HG03571 (cell line): ENCODE measurements at regions not wholly inside any gene's neighbourhood (a gene's known extent, or its start where the extent isn't known, plus 50 kb on each side); places are given as distances from the start of the nearest gene placed in this dataset.
"Not testable (repeated sequence)": the region's sequence is repeated elsewhere in the genome, so short reads cannot be mapped to it uniquely, and the experiment has no call there.

ENCODE experiments used
- ATAC-seq: cut with Tn5 transposase; IDR thresholded peaks from one replicate; pipeline ENCODE4 v1.9.1; 2021; ENCODE audit not compliant: unreplicated experiment

DNA sequence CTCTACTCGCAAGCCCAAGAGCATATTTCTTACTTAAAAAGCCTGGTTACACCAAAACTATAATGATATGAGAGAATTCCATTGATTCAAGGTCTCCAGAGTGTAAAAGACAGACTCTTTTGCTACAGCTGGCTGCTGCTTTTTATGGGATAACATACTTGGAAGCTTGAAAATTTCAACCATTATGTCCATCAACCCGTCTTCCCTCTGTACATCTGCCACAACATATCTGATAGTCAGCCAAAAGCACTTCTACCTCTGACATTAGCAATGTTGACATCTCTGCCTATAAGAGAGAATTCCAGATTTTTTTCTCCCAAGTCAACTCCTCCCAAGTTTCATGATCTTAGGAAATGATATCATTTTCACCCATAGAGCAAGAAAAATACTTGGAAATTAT is 54.4 kb upstream of the IQCM start:
- ATAC-seq: no peak

DNA sequence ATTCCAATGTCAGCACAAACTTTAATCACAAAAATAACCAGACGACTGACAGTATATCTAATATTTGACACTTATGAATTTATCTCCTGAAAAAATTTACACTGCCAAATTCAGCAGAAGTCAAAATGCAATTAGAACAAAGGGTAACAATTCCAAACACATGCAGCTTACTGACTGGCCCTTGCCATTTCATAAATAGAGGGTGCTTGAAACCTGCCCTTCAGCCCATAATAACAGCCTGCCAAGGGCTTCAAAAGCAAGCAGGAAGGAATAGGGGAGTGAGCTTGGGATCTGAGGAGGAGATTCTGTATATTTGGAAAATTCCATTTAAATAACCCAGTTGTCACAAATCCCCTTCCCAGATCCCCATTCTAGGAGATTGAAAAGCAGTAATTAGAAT is 66.1 kb upstream of the IQCM start:
- ATAC-seq: no peak

DNA sequence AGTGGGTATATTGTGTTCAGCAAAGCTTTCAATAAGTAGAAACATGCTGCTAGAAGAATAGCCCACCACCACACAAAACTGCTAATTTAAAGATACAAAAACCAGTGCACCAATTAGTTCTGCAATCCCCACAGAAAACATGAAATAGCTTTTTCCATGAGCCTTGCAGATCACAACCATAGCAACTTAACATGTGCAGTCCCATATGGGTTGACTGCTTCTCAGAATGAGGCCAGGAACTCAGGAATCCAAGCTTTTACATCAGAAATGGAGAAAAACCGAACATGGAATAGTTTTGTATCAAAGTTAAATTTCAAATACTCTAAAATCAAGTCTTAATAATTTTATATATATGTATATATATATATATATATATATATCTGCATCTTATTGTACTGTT is 66.6 kb upstream of the IQCM start:
- ATAC-seq: no peak

DNA sequence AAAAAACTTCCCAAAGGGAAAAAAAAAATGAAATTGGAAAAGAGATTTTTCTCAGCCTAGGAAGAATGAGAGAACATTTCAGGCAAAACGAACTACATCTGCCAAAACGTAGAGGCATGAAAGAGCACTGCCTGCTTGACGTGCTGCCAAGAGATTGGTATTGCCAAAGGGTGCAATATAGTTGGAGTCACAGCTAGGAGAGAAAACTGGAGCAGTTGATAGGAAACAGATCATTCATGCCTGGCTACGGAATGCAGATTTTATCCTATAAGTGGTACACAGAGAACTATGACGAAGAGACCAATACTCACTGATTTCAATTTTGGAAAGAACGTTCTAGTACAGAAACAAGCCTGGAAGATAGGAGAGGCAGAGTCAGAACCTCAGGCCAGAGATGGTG is 68.4 kb upstream of the IQCM start:
- ATAC-seq: no peak

DNA sequence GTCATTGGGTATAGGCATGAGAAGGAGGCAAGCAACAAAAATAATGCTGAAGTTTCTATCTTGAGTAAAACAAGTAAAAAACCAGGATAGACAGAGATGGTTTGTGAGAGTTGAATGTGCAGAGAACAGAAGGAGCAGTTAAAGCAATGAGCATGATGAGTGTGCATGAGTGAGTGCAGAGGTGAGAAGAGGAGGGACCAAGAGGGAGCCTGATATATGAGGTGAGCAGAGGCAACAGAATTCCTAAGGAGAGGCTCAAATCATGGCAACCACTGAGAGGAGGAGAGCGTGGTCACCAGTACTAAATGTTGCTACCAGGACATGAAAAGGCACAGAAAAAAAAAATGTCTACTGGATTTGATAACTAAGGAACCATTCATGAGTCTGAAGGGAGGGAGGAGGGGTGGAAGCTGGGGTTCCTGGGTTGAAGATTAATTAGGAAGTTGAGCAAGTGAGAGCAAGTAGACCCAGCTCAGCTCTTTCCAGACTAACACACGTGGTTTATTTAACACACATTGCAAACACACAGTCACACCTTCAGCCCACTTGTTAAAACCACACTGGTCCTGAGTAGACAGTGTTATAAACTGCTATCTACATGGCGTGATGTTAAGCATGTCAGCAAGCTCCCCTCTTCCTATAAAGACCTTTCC is 69.0 kb upstream of the IQCM start:
- ATAC-seq: no peak

DNA sequence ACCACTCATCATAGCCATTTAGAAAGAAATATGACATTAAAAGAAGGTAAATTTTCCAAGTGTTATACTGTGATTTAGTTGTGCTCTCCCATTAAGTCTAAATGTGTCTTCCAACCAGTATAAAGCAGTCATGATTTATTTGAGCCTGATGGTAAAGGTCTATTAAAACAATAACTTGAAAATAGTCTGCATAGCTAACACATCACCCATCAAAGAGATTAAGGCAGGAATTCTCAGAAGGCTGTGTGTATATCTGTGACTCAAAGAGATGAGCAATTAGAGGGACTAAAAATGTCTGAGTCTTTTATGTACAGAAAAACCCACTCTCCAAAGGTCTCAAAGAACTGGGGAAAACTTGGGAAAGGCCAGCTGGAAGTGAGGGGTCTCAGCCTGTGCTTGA is 70.3 kb upstream of the IQCM start:
- ATAC-seq: no peak

DNA sequence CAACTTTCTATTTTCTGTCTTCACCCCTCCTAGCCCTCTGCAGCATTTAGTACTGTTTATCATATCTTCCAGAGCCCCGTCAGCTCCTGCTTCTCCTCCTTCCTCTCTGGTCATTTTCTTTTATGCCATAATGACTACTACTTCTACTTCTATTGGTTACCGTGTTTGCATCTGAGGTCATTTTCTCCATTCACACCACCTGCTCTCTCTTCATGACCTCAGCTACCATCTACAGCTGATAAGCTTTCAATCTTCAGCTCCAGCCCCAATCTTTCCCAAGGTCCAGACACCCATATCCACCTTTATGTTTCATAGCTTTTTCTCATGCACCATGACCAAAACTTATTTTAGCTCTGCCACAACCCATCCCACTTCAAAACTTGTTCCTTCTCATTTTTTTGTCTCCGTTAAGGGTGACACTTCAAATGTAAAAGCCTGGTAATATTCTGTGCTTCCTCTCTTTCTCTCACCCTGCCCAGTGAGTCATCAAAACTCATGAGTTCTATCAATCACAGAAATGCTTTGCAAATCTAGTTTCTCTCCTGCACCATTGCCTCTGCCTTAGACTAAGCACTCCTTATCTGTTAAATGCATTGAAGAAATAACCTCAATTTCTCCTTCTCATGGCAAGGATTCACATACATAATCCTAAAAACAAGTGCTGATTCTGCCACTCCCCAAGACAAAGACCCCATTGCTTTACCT is 71.3 kb upstream of the IQCM start:
- ATAC-seq: no peak

DNA sequence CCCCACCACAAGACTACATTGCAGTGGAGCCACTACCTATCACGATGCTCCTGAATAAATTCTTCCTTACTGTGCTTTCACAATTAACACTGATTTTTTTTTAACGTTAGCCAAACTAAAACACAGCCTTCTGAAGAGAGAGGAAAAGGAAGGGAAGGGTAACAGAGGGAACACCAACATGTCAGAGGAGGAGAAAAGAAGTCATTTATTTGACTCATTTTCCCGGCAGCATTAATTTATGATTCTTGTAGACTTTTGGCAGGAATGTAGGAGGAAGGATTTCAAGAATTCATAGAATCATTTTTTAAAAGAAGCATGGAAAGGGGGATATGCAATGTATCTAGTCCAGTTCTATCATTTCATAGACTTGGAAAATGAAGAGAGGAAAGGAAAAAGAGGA is 74.3 kb upstream of the IQCM start:
- no peak for ATAC-seq

DNA sequence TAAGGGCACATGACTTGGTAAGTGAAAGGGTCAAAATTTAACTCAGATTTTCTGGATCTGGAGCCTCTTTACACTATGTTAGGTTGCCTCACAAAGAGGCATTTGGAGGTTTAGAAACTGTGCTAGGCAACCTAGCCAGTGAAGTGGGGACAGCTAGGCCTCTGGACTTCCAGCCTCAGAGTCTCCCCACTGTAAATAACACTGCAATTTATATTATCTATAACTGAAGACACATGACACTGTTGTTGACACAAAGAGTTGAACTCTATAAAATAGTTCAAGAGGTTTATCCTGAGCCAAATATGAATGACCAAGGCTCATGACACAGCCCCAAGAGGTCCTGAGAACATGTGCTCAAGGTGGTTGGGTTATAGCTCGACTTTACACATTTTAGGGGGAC is 74.9 kb upstream of the IQCM start:
- no peak for ATAC-seq

DNA sequence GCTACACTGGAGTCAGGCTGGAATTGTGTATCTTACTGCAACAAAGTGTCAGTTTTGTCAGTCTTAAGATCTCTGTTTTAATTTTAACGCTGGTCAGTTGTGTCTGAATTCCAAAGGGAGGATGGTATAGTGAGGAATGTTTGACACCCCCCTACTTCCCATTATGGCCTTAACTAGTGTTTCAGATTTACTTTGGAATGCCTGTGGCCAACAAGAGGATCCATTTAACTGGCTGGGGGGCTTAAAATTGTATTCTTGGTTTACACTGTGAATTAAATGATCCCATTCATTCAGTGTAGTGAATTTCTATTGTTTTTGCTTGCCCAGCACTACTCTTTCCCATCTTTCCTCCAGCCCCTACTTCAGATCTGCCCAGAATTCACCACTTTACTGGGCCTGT is 75.8 kb upstream of the IQCM start:
- no peak for ATAC-seq

DNA sequence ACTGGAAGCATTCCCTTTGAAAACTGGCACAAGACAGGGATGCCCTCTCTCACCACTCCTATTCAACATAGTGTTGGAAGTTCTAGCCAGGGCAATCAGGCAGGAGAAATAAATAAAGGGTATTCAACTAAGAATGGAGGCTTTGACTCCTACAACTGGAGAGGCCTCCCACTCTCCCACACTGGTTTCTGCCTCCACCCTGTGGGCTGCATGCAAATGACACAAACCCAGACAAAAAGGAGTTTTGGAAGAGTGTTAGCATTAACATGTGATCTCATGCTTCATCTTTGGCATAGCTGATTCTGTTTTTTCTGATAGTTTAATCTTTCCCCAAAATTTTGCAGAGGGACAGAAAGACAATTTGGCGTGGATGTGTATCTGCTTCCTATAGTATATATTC is 80.8 kb upstream of the IQCM start:
- ATAC-seq: no peak

DNA sequence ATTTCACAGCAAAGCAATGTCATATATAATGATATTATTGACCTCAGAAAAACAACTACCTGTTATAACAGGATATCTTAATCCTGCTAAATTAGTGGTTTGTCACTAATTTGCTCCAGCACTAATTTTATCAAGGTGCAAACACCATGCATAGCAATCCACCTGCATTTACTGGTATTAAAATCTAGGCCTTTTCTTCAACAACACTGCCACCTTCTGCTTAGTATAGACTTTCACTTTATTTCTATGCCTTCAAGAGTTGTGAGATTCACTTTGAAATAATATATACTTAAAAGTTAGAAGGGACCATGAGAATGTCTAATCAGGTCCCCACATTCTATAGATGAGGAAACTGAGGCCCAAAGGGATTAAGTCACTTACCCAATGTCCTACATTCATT is 82.1 kb upstream of the IQCM start:
- no peak for ATAC-seq

DNA sequence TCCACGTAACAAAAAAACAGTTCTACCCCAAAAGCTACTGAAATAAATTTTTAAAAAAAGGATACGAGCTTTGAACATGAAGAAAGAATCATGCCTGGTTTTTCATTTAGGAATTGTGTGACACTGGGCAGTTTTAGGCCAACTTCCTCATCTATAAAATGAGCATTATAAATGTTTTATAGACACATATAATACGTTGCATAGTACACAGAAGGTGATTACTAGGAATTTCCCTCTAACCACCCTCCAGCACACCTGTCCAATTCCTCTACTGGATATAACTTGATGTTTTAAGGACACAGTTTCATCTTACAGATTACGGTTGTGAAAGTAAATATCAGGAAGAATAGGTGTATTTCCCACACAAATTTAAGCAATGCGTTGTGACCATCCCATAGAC is 85.5 kb upstream of the IQCM start:
- no peak for ATAC-seq

DNA sequence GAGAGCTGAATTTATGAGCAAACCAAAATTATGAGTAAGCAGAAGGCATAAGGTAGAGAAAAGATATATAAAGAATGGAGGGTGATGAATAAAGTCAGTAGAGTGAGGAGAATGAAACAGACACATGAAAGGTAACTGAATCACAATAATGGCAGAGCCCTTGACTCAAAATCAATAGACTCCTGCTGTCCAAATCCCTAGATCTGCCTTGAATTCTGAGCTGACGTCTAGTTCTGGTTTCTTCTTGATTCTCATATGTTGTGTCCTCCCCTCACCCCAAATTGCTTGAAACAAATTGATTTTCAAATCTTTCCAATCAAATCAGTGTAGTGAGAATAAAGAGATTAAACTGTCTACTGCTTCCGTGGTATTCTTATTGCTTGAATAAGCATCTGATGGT is 86.6 kb upstream of the IQCM start:
- no peak for ATAC-seq

DNA sequence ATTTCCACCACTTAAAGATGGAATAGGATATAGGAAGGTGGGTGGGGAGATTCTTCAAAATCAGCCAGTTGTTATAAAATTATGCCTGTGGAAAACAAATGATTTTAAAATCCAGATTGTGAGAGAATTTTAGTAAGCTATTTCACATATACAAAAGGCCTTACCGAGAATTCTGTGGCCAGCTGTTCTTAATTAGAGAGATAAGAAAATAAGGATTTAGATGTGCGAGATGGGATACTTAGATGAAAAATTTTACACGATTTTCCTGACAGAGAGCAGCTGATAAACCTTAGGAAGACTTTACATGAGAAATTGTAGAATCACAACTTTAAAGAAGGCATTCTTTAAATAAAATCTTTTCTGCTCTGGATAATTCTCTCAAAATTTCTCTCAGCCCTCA is 94.5 kb upstream of the IQCM start:
- ATAC-seq: no peak

DNA sequence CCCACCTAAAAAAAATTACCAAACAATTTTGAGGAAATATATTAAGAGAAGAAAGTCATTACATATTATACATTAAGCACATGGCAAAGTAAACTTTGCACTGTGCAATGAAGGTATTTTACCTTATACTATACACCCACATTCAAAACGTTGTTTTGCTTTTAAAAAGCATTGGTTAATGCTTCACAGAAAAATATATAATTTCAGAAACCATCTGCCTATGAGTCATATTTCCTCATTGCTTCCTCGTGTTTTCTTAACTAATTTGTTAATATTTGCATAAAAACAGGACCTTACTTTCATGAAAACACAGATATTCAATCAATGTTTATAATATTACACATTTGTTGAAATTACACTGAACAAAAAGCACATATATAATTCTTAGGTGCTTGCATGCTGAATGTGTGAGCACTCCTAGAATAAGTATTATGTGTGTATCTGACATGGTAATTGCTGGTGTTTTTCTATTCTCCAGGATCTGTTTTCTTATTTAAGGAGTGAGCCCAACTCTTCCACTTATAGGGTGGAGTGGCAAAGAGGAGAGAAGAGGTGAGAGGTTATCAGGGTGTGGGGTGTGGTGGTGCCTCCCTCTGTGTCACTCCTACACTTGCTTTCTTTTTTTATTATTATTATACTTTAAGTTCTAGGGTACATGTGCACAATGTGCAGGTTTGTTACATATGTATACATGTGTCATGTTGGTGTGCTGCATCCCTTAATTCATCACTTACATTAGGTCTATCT is 95.1 kb upstream of the IQCM start:
- ATAC-seq: no peak

DNA sequence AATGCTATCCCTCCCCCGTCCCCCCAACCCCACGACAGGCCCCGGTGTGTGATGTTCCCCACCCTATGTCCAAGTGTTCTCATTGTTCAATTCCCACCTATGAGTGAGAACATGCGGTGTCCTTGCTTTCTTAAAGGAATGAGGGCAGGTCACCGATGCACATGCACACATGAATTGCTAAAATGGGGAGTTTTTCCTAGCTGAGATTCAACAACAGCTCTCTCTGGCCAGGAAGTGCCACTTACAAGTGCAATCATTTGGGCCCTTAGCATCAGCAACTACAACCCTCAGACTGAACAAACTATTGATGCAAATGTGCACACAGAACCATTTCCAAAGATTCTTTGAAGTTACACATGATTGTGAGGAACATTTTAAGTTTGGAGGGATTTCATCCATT is 95.7 kb upstream of the IQCM start:
- no peak for ATAC-seq

DNA sequence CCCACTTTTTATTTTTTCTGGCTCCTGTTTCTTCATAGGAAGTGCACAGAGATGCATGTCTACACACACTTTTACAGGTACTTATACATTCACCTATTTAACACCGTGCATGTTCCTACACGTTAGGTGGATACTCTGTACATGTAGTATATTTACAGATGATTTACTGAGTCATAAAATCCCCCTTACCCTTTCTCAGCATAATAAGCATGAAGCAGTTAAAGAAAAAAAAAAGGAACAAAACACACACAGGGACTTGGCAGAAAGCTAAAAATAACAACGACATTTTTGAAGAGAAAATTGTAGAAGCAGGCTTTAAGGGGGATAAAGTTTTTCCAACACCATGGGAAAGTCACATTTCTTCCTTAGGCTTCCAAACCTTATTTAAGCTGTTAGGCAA is 96.4 kb upstream of the IQCM start:
- ATAC-seq: no peak

DNA sequence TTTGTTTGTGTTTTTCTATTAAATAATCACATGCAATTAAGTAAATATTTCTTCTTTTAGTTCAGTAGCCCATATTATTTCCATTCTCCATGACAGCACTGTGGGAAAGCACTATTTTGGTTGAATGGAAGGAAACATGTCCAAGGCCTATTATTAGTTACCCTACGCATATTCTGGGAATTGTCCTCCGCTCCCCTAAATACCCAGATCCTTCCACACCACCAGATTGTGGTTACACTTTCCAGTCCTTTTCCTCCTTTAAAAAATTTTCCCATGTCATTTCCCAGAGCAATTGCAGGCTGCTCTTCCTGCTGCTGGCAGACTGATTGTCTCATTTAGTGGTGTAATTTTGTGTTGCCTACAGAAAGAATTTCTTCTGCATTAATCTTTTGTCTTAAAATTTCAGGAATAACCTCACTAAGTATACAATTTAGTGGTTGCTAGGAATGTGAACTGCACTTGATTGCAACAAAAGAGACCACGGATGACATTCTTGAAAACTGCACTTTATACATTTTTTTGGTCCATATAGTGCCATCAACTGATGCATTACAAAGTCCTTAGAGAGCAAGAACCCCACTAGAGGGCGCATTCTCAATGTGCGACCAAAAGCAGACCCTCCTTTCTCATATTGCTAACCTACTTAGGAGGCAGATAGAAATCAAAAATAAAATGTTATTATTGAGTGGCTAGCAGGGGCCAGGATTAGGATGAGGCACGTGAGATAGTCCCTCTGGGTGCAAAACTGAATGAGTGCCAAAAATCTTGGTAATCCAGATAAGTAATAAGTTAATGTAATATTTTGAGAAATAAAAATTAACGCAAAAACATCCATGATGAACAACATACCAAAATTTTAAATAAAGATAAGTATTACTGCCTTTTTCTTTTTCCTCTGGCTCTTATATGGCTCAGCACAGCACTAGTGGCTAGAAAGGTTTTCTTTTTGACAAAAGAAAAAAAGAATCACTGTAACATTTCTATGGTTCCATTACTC is 98.8 kb upstream of the IQCM start:
- ATAC-seq: no peak

DNA sequence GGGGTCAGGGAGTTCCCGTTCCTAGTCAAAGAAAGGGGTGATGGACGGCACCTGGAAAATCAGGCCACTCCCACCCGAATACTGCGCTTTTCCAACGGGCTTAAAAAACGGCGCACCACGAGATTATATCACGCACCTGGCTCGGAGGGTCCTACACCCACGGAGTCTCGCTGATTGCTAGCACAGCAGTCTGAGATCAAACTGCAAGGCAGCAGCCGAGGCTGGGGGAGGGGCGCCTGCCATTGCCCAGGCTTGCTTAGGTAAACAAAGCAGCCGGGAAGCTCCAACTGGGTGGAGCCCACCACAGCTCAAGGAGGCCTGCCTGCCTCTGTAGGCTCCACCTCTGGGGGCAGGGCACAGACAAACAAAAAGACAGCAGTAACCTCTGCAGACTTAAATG is 100.1 kb upstream of the IQCM start:
- not testable (repeated sequence) for ATAC-seq

DNA sequence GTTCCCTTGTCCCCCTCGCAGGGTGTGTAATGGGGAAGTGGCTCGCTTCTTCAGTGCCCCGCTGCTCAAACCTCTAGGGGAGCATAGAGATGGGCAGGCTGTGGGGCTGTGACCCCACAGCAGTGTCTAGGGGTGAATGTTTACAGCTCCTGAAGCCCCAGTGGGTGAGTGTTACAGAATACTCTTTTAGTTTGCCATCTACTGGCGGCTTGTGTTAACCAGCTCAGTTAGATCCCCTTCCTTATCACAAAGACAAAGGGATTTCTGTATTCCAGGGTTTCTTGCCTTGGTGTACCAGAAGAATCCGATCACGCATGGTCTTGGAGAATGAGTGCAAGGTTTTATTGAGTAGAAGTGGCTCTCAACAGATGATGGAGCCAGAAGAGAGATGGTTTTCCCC is 108.1 kb upstream of the IQCM start:
- no peak for ATAC-seq
